ENCODE measurements at regions not wholly inside any gene's neighbourhood (a gene's known extent, or its start where the extent isn't known, plus 50 kb on each side); places are given as distances from the start of the nearest gene placed in this dataset.
A peak's percentile ranks its signal among the peaks of the same experiment; 100 is the strongest.
"Not testable (repeated sequence)": the region's sequence is repeated elsewhere in the genome, so short reads cannot be mapped to it uniquely, and the experiment has no call there.

GRCh38 chr18:51573886-51574285 lies 376.4 kb upstream of the MEX3C start:
- DNase-seq (ENCODE audit: low read depth in 4 of 4, low spot score in 1 of 4), result not testable (repeated sequence)

- DNase-seq (ENCODE audit: low read depth in 4 of 4, low spot score in 1 of 4), result no peak
These were observed 377.7 kb upstream of the MEX3C start for GRCh38 chr18:51575171-51575570.

GRCh38 chr18:51578406-51578980 lies 381.0 kb upstream of the MEX3C start:
- DNase-seq (ENCODE audit: low read depth in 4 of 4, low spot score in 1 of 4), result no peak

GRCh38 chr18:51580580-51580979 lies 383.1 kb upstream of the MEX3C start:
- no peak for DNase-seq (ENCODE audit: low read depth in 4 of 4, low spot score in 1 of 4)

- no peak for DNase-seq (ENCODE audit: low read depth in 4 of 4, low spot score in 1 of 4)
These were observed 385.1 kb upstream of the MEX3C start for GRCh38 chr18:51582551-51582950.

- no peak for DNase-seq (ENCODE audit: low read depth in 4 of 4, low spot score in 1 of 4)
These were observed 391.1 kb upstream of the MEX3C start for GRCh38 chr18:51588616-51589015.

GRCh38 chr18:51593931-51594330 lies 396.4 kb upstream of the MEX3C start:
- DNase-seq (ENCODE audit: low read depth in 4 of 4, low spot score in 1 of 4), result no peak

GRCh38 chr18:51603111-51603510 lies 405.6 kb upstream of the MEX3C start:
- no peak for DNase-seq (ENCODE audit: low read depth in 4 of 4, low spot score in 1 of 4)

GRCh38 chr18:51603551-51603950 lies 406.1 kb upstream of the MEX3C start:
- DNase-seq (ENCODE audit: low read depth in 4 of 4, low spot score in 1 of 4), result no peak

- no peak for DNase-seq (ENCODE audit: low read depth in 4 of 4, low spot score in 1 of 4)
These were observed 413.0 kb upstream of the MEX3C start for GRCh38 chr18:51610481-51610880.

GRCh38 chr18:51611326-51611725 lies 413.8 kb upstream of the MEX3C start:
- DNase-seq (ENCODE audit: low read depth in 4 of 4, low spot score in 1 of 4), result no peak

- no peak for DNase-seq (ENCODE audit: low read depth in 4 of 4, low spot score in 1 of 4)
These were observed 416.6 kb upstream of the MEX3C start for GRCh38 chr18:51614033-51614432.

- DNase-seq (ENCODE audit: low read depth in 4 of 4, low spot score in 1 of 4), result no peak
These were observed 417.6 kb upstream of the MEX3C start for GRCh38 chr18:51614967-51615571.

- DNase-seq (ENCODE audit: low read depth in 4 of 4, low spot score in 1 of 4), result no peak
These were observed 419.7 kb upstream of the MEX3C start for GRCh38 chr18:51617167-51617566.

- DNase-seq (ENCODE audit: low read depth in 4 of 4, low spot score in 1 of 4), result no peak
These were observed 420.2 kb upstream of the MEX3C start for GRCh38 chr18:51617572-51618260.

- DNase-seq (ENCODE audit: low read depth in 4 of 4, low spot score in 1 of 4), result no peak
These were observed 421.8 kb upstream of the MEX3C start for GRCh38 chr18:51619283-51619682.

GRCh38 chr18:51621113-51621863 lies 423.8 kb upstream of the MEX3C start:
- DNase-seq (ENCODE audit: low read depth in 4 of 4, low spot score in 1 of 4), result peak in 1 of 4 experiments; percentile 4

GRCh38 chr18:51621864-51622160 lies 424.3 kb upstream of the MEX3C start:
- no peak for DNase-seq (ENCODE audit: low read depth in 4 of 4, low spot score in 1 of 4)

GRCh38 chr18:51622702-51623101 lies 425.2 kb upstream of the MEX3C start:
- DNase-seq (ENCODE audit: low read depth in 4 of 4, low spot score in 1 of 4), result no peak

- no peak for DNase-seq (ENCODE audit: low read depth in 4 of 4, low spot score in 1 of 4)
These were observed 426.2 kb upstream of the MEX3C start for GRCh38 chr18:51623653-51624052.

GRCh38 chr18:51630706-51631105 lies 433.2 kb upstream of the MEX3C start:
- DNase-seq (ENCODE audit: low read depth in 4 of 4, low spot score in 1 of 4), result no peak

GRCh38 chr18:51637881-51638280 lies 440.4 kb upstream of the MEX3C start:
- DNase-seq (ENCODE audit: low read depth in 4 of 4, low spot score in 1 of 4), result no peak

Data from stimulated activated CD4-positive, alpha-beta T cell treated with anti-CD3 and anti-CD28 coated beads, Interleukin-1b, Interleukin-23, amount 100 ng/mL, for 24 hours (primary cell).